Ascending aorta (tissue), 2 donors: ENCODE measurements at regions not wholly inside any gene's neighbourhood (a gene's known extent, or its start where the extent isn't known, plus 50 kb on each side); places are given as distances from the start of the nearest gene placed in this dataset.

Experiments
- DNase-seq, 2 donors: peaks; one replicate each; pipeline ENCODE4 v3.0.0-alpha.2; 2019; ENCODE audit warnings: low spot score in 2 of 2
- H3K27ac ChIP-seq, 2 donors: fragments of 200-600 bp; sonication (generic); one replicate each; pipeline ENCODE4 v1.5.1; 2016 to 2017; ENCODE audit warnings: mild to moderate bottlenecking in 1 of 2
- H3K27me3 ChIP-seq: fragments of 200-600 bp; sonication (generic); one replicate; pipeline ENCODE4 v1.5.1; 2017
- H3K36me3 ChIP-seq, 2 donors: fragments of 200-600 bp; sonication (generic); one replicate each; pipeline ENCODE4 v1.5.1; 2016
- H3K4me1 ChIP-seq, 2 donors: fragments of 200-600 bp; sonication (generic); one replicate each; pipeline ENCODE4 v1.5.1; 2016 to 2017; ENCODE audit warnings: mild to moderate bottlenecking in 1 of 2
- H3K4me3 ChIP-seq, 2 donors: fragments of 200-600 bp; sonication (generic); one replicate each; pipeline ENCODE4 v1.5.1; 2016 to 2017; ENCODE audit warnings: mild to moderate bottlenecking in 1 of 2
- H3K9me3 ChIP-seq, 2 donors: fragments of 200-600 bp; sonication (generic); one replicate each; pipeline ENCODE4 v1.5.1; 2016
- CTCF ChIP-seq, 3 experiments: fragments of 200-600 bp in 2 of 3; fragments of 450-650 bp in 1 of 3; sonication (generic) in 2 of 3; IDR thresholded peaks; one replicate each; pipeline ENCODE4 v1.5.1; 2016 to 2019; ENCODE audit warnings: antibody characterized with exemption in 3 of 3, mild to moderate bottlenecking in 1 of 3, moderate library complexity in 1 of 3
- intact Hi-C: fragments of 100-400 bp; cut with DNase I; formaldehyde crosslinking; loops from one replicate; pipeline ENCODE4 v1.15.1; 2023

- H3K27me3 ChIP-seq: no peaks in the 10 kb centered on the region
- intact Hi-C loops: no loop called here
- no peaks in the 10 kb centered on the region for H3K36me3 ChIP-seq
- H3K4me1 ChIP-seq: no peaks in the 10 kb centered on the region
- TF ChIP-seq CTCF (IDR thresholded peaks at IDR 0.05): no peak
- DNase-seq: no peak
- H3K4me3 ChIP-seq: no peak overlapping the region
- no peaks in the 10 kb centered on the region for H3K9me3 ChIP-seq
- no peak overlapping the region for H3K27ac ChIP-seq
These were observed 1096.0 kb downstream of the DTWD2 start for GRCh38 chr5:117892360-117892759.

- H3K27me3 ChIP-seq: no peaks in the 10 kb centered on the region
- DNase-seq: no peak
- no peaks in the 10 kb centered on the region for H3K36me3 ChIP-seq
- no peak overlapping the region for H3K4me3 ChIP-seq
- intact Hi-C loops: no loop called here
- no peak overlapping the region for H3K27ac ChIP-seq
- no peaks in the 10 kb centered on the region for H3K4me1 ChIP-seq
- no peaks in the 10 kb centered on the region for H3K9me3 ChIP-seq
- no peak for TF ChIP-seq CTCF (IDR thresholded peaks at IDR 0.05)
These were observed 1098.8 kb downstream of the DTWD2 start for GRCh38 chr5:117889596-117889995.

GRCh38 chr5:117888688-117889087 is 1099.7 kb downstream of the DTWD2 start:
- peak overlapping the region; percentile 23 to 41 for H3K4me3 ChIP-seq
- intact Hi-C loops: no loop called here

GRCh38 chr5:117881426-117882230 is 1106.7 kb downstream of the DTWD2 start:
- no peak for DNase-seq
- Histone ChIP-seq H3K4me3 (no peak overlapping the region), H3K4me1 (no peaks in the 10 kb centered on the region), H3K36me3 (no peaks in the 10 kb centered on the region), H3K9me3 (no peaks in the 10 kb centered on the region), H3K27me3 (no peaks in the 10 kb centered on the region), H3K27ac (no peak overlapping the region)
- TF ChIP-seq CTCF (IDR thresholded peaks at IDR 0.05): no peak
- intact Hi-C loops: no loop called here

More at GRCh38 chr5:117888688-117889087, 1099.7 kb downstream of the DTWD2 start:
- Histone ChIP-seq H3K36me3 (no peaks in the 10 kb centered on the region), H3K27me3 (no peaks in the 10 kb centered on the region), H3K27ac (no peak overlapping the region), H3K9me3 (no peaks in the 10 kb centered on the region), H3K4me1 (no peaks in the 10 kb centered on the region)
- TF ChIP-seq CTCF (IDR thresholded peaks at IDR 0.05): no peak
- no peak for DNase-seq

- H3K4me3 ChIP-seq: no peak overlapping the region
- no peaks in the 10 kb centered on the region for H3K4me1 ChIP-seq
- TF ChIP-seq CTCF (IDR thresholded peaks at IDR 0.05): no peak
- intact Hi-C loops: no loop called here
- no peak overlapping the region for H3K27ac ChIP-seq
- DNase-seq: no peak
- no peaks in the 10 kb centered on the region for H3K9me3 ChIP-seq
- no peaks in the 10 kb centered on the region for H3K36me3 ChIP-seq
- H3K27me3 ChIP-seq: no peaks in the 10 kb centered on the region
These were observed 1107.4 kb downstream of the DTWD2 start for GRCh38 chr5:117880932-117881331.
